Panc1 (cell line): ENCODE measurements at regions not wholly inside any gene's neighbourhood (a gene's known extent, or its start where the extent isn't known, plus 50 kb on each side); places are given as distances from the start of the nearest gene placed in this dataset.
A peak's percentile ranks its signal among the peaks of the same experiment; 100 is the strongest.
"Not testable (repeated sequence)": the region's sequence is repeated elsewhere in the genome, so short reads cannot be mapped to it uniquely, and the experiment has no call there.

Experiments used
- ATAC-seq: fragments of 200-7000 bp; cut with Tn5 transposase; 2 replicates; pipeline ENCODE4 v1.9.1; 2020; ENCODE audit warnings: mild to moderate bottlenecking, moderate library complexity
- BruUV-seq: library from RNA; stranded (reverse); fragments of 400-500 nt; replicated peaks from 2 replicates; lab custom pipeline; 2021; lab: Mats Ljungman, UMichigan
- CTCF ChIA-PET: fragments of 300-600 bp; sonication (Branson Sonifier 250); formaldehyde crosslinking; loops from one replicate; lab custom pipeline; 2022; ENCODE audit warnings: antibody characterized with exemption; lab: Charles Lee
- POLR2A ChIA-PET: fragments of 300-600 bp; sonication (Branson Sonifier 250); formaldehyde crosslinking; loops from one replicate; lab custom pipeline; 2022; ENCODE audit warnings: antibody characterized with exemption; lab: Charles Lee
- DNase-seq: peaks from one replicate; pipeline ENCODE4 v3.0.0-alpha.2; 2010; ENCODE audit warnings: low read depth, low spot score
- H3K27ac ChIP-seq: 2 replicates; pipeline ENCODE4 v1.5.1; 2011; ENCODE audit warnings: mild to moderate bottlenecking, low read length, inconsistent platforms
- H3K27me3 ChIP-seq: fragments of 200-500 bp; sonication (Bioruptor generic); 2 replicates; pipeline ENCODE4 v1.6.0; 2014; ENCODE audit warnings: low read length, inconsistent platforms; ENCODE audit not compliant: control insufficient read depth, insufficient read depth
- H3K36me3 ChIP-seq: fragments of 200-500 bp; sonication (Bioruptor generic); 2 replicates; pipeline ENCODE4 v1.5.1; 2014; ENCODE audit warnings: inconsistent platforms, mild to moderate bottlenecking, low read length, moderate library complexity; ENCODE audit not compliant: control insufficient read depth, insufficient read depth
- H3K4me1 ChIP-seq: 2 replicates; pipeline ENCODE4 v1.5.1; 2011; ENCODE audit warnings: inconsistent platforms, mild to moderate bottlenecking, low read length, moderate library complexity; ENCODE audit not compliant: control insufficient read depth, insufficient read depth
- H3K4me3 ChIP-seq, 2 experiments: 2 replicates each; pipeline ENCODE4 v1.5.1; 2011 to 2012; ENCODE audit warnings: low read depth in 2 of 2, low read length in 2 of 2, mild to moderate bottlenecking in 2 of 2, inconsistent platforms in 1 of 2, moderate library complexity in 1 of 2
- H3K9me3 ChIP-seq: fragments of 200-500 bp; sonication (Bioruptor generic); 2 replicates; pipeline ENCODE4 v1.5.1; 2014; ENCODE audit warnings: low read depth, mild to moderate bottlenecking, inconsistent platforms, low read length, moderate library complexity; ENCODE audit not compliant: control insufficient read depth, insufficient read depth
- in situ Hi-C: cut with HindIII; loops from 2 replicates; pipeline ENCODE4 v1.10.0; 2016; ENCODE audit warnings: low sequenced_read_pairs, low pct_unique_long_range_greater_than_20kb
- intact Hi-C: fragments of 100-400 bp; cut with micrococcal nuclease; formaldehyde crosslinking; loops from one replicate; pipeline ENCODE4 v1.10.0; 2022; ENCODE audit not compliant: unreplicated experiment

- intact Hi-C loops, BruUV-seq, H3K27me3 ChIP-seq, DNase-seq, H3K36me3 ChIP-seq, CTCF ChIA-PET, H3K27ac ChIP-seq, H3K9me3 ChIP-seq, H3K4me3 ChIP-seq, in situ Hi-C loops, H3K4me1 ChIP-seq, POLR2A ChIA-PET, ATAC-seq: not testable (repeated sequence)
Measured at GRCh38 chr9:42414865-42415264, 231.4 kb downstream of the SPATA31A6 start.

- DNase-seq, ATAC-seq, intact Hi-C loops, BruUV-seq, H3K4me1 ChIP-seq, H3K9me3 ChIP-seq, POLR2A ChIA-PET, H3K27me3 ChIP-seq, H3K27ac ChIP-seq, in situ Hi-C loops, CTCF ChIA-PET, H3K36me3 ChIP-seq, H3K4me3 ChIP-seq: not testable (repeated sequence)
Measured at GRCh38 chr9:42419652-42420051, 236.2 kb downstream of the SPATA31A6 start.

GRCh38 chr9:42420324-42420723, 236.9 kb downstream of the SPATA31A6 start:
- H3K9me3 ChIP-seq, intact Hi-C loops, CTCF ChIA-PET, POLR2A ChIA-PET, H3K27ac ChIP-seq, ATAC-seq, H3K36me3 ChIP-seq, H3K4me3 ChIP-seq, H3K4me1 ChIP-seq, H3K27me3 ChIP-seq, DNase-seq, in situ Hi-C loops, BruUV-seq: not testable (repeated sequence)

GRCh38 chr9:42421630-42422029, 238.2 kb downstream of the SPATA31A6 start:
- POLR2A ChIA-PET, DNase-seq, BruUV-seq, H3K4me1 ChIP-seq, H3K4me3 ChIP-seq, CTCF ChIA-PET, H3K9me3 ChIP-seq, in situ Hi-C loops, H3K36me3 ChIP-seq, H3K27me3 ChIP-seq, ATAC-seq, H3K27ac ChIP-seq, intact Hi-C loops: not testable (repeated sequence)

- CTCF ChIA-PET, POLR2A ChIA-PET, BruUV-seq: not testable (repeated sequence)
Measured at GRCh38 chr9:42430674-42431615, 247.5 kb downstream of the SPATA31A6 start.

GRCh38 chr9:42431616-42432010, 248.2 kb downstream of the SPATA31A6 start:
- DNase-seq, in situ Hi-C loops, intact Hi-C loops, H3K36me3 ChIP-seq, POLR2A ChIA-PET, H3K4me3 ChIP-seq, BruUV-seq, ATAC-seq, H3K4me1 ChIP-seq, CTCF ChIA-PET, H3K9me3 ChIP-seq, H3K27me3 ChIP-seq: not testable (repeated sequence)
- peak overlapping the region; percentile 34; the same call in 1 of the 2 replicates for H3K27ac ChIP-seq

More at GRCh38 chr9:42430674-42431615, 247.5 kb downstream of the SPATA31A6 start:
- intact Hi-C loops, H3K4me3 ChIP-seq, H3K27ac ChIP-seq, H3K9me3 ChIP-seq, H3K36me3 ChIP-seq, in situ Hi-C loops, H3K4me1 ChIP-seq, H3K27me3 ChIP-seq: not testable (repeated sequence)
- ATAC-seq = peak; percentile 84
- peak; percentile 55 for DNase-seq

GRCh38 chr9:42434844-42435714, 251.6 kb downstream of the SPATA31A6 start:
- H3K4me3 ChIP-seq, DNase-seq, CTCF ChIA-PET, ATAC-seq, in situ Hi-C loops, POLR2A ChIA-PET, H3K4me1 ChIP-seq, H3K27ac ChIP-seq, H3K27me3 ChIP-seq, intact Hi-C loops, H3K36me3 ChIP-seq, H3K9me3 ChIP-seq, BruUV-seq: not testable (repeated sequence)
